Gastroesophageal sphincter (tissue), 4 donors: ENCODE measurements at regions not wholly inside any gene's neighbourhood (a gene's known extent, or its start where the extent isn't known, plus 50 kb on each side); places are given as distances from the start of the nearest gene placed in this dataset.

Experiments
- ATAC-seq: fragments of 150-250 bp; one replicate; pipeline ENCODE4 v1.9.1; 2016; ENCODE audit warnings: mild to moderate bottlenecking, moderate library complexity
- H3K27ac ChIP-seq, 4 donors: fragments of 200-600 bp; sonication (generic) in 3 of 4; 1 replicate in 3 of 4; 2 replicates in 1 of 4; pipeline ENCODE4 v1.5.1; 2016 to 2019
- H3K27me3 ChIP-seq: fragments of 200-600 bp; sonication (generic); one replicate; pipeline ENCODE4 v1.5.1; 2019
- H3K36me3 ChIP-seq, 2 donors: fragments of 200-600 bp; sonication (generic); one replicate each; pipeline ENCODE4 v1.5.1; 2019; ENCODE audit warnings: control low read depth in 1 of 2
- H3K4me1 ChIP-seq, 3 donors: fragments of 200-600 bp; sonication (generic); 1 replicate in 2 of 3; 2 replicates in 1 of 3; pipeline ENCODE4 v1.5.1; 2016 to 2019; ENCODE audit warnings: control low read depth in 2 of 3
- H3K4me3 ChIP-seq, 2 donors: fragments of 200-600 bp; sonication (generic); one replicate each; pipeline ENCODE4 v1.5.1; 2019; ENCODE audit warnings: mild to moderate bottlenecking in 1 of 2, moderate library complexity in 1 of 2
- H3K9me3 ChIP-seq, 3 donors: fragments of 200-600 bp; sonication (generic); one replicate each; pipeline ENCODE4 v1.5.1; 2017 to 2019; ENCODE audit warnings: control low read depth in 2 of 3
- CTCF ChIP-seq, 4 experiments: fragments of 200-600 bp in 2 of 4; fragments of 450-650 bp in 2 of 4; sonication (generic) in 1 of 4; IDR thresholded peaks; one replicate each; pipeline ENCODE4 v1.5.1; 2017 to 2019; ENCODE audit warnings: antibody characterized with exemption in 4 of 4, mild to moderate bottlenecking in 2 of 4, moderate library complexity in 2 of 4
- EP300 ChIP-seq: sonication (generic); formaldehyde crosslinking; IDR thresholded peaks from one replicate; pipeline ENCODE4 v1.6.1; 2017; ENCODE audit warnings: antibody characterized with exemption, mild to moderate bottlenecking
- POLR2A ChIP-seq, 2 donors: fragments of 450-650 bp; IDR thresholded peaks; one replicate each; pipeline ENCODE4 v1.6.1; 2017; ENCODE audit warnings: antibody characterized with exemption in 2 of 2, mild to moderate bottlenecking in 2 of 2, moderate library complexity in 1 of 2
- POLR2AphosphoS5 ChIP-seq: sonication (generic); formaldehyde crosslinking; IDR thresholded peaks from one replicate; pipeline ENCODE4 v1.6.1; 2017; ENCODE audit warnings: antibody characterized with exemption
- WGBS, 2 donors: methylation state at CpG; one replicate each; pipeline ENCODE4 v1.1.5; 2018; ENCODE audit warnings: low coverage in 1 of 2; 5-methylcytosine and 5-hydroxymethylcytosine counted together

- Histone ChIP-seq H3K27ac (peak overlapping the region; percentile 85 to 100 (median 86)), H3K4me1 (peaks cover 23 to 40% (median 25%) of the 10 kb centered on the region in 3 donors), H3K4me3 (no peak overlapping the region), H3K27me3 (no peaks in the 10 kb centered on the region), H3K36me3 (no peaks in the 10 kb centered on the region), H3K9me3 (no peaks in the 10 kb centered on the region)
- no peak for ATAC-seq
- TF ChIP-seq EP300: no peak
- TF ChIP-seq POLR2AphosphoS5: peak; percentile 71
- no peak for TF ChIP-seq CTCF (IDR thresholded peaks at IDR 0.05)
- TF ChIP-seq POLR2A (IDR thresholded peaks at IDR 0.05): no peak
- WGBS, 2 donors: 31 to 34% methylated on average over 6 to 7 of the region's 8 CpGs
These were observed 62.6 kb downstream of the FAM50B start for GRCh38 chr6:3911614-3912336.

GRCh38 chr6:3912361-3913076, 63.3 kb downstream of the FAM50B start:
- peak; percentile 26 for ATAC-seq
- TF ChIP-seq POLR2AphosphoS5 (peak; percentile 2), POLR2A (IDR thresholded peaks at IDR 0.05) (no peak)

GRCh38 chr6:3913077-3913957, 64.1 kb downstream of the FAM50B start:
- 12 to 15% methylated on average over 5 of the region's 6 CpGs for WGBS, 2 donors
- H3K4me1 ChIP-seq: peaks cover 23 to 40% (median 25%) of the 10 kb centered on the region in 3 donors
- H3K27ac ChIP-seq: peak overlapping the region; percentile 85 to 100 (median 86)
- no peaks in the 10 kb centered on the region for H3K36me3 ChIP-seq
- no peaks in the 10 kb centered on the region for H3K9me3 ChIP-seq
- TF ChIP-seq POLR2A (IDR thresholded peaks at IDR 0.05): no peak
- TF ChIP-seq EP300: peak; percentile 35
- TF ChIP-seq POLR2AphosphoS5: peak; percentile 95
- TF ChIP-seq CTCF (IDR thresholded peaks at IDR 0.05): no peak
- ATAC-seq: peak; percentile 94
- H3K27me3 ChIP-seq: no peaks in the 10 kb centered on the region
- no peak overlapping the region for H3K4me3 ChIP-seq

More at GRCh38 chr6:3912361-3913076, 63.3 kb downstream of the FAM50B start:
- Histone ChIP-seq H3K4me3 (no peak overlapping the region), H3K27ac (peak overlapping the region; percentile 85 to 100 (median 86)), H3K27me3 (no peaks in the 10 kb centered on the region), H3K36me3 (no peaks in the 10 kb centered on the region), H3K4me1 (peaks cover 23 to 40% (median 25%) of the 10 kb centered on the region in 3 donors), H3K9me3 (no peaks in the 10 kb centered on the region)
- 49 to 76% methylated on average over 2 to 3 of the region's 3 CpGs for WGBS, 2 donors

- Histone ChIP-seq H3K9me3 (no peaks in the 10 kb centered on the region), H3K4me1 (peaks cover 23 to 40% (median 25%) of the 10 kb centered on the region in 3 donors), H3K27me3 (no peaks in the 10 kb centered on the region), H3K36me3 (no peaks in the 10 kb centered on the region), H3K27ac (peak overlapping the region; percentile 64 to 100 (median 86)), H3K4me3 (no peak overlapping the region)
- WGBS, 2 donors: 40 to 42% methylated on average over 3 to 4 of the region's 4 CpGs
- ATAC-seq: no peak
- TF ChIP-seq EP300: no peak
- no peak for TF ChIP-seq CTCF (IDR thresholded peaks at IDR 0.05)
- TF ChIP-seq POLR2A (IDR thresholded peaks at IDR 0.05): no peak
- peak; percentile 44 for TF ChIP-seq POLR2AphosphoS5
These were observed 64.8 kb downstream of the FAM50B start for GRCh38 chr6:3913958-3914337.
